Endothelial cell of umbilical vein (primary cell): ENCODE measurements at regions not wholly inside any gene's neighbourhood (a gene's known extent, or its start where the extent isn't known, plus 50 kb on each side); places are given as distances from the start of the nearest gene placed in this dataset.

ENCODE experiments used
- BruUV-seq: library from RNA; stranded (reverse); fragments of 400-500 nt; replicated peaks from 2 replicates; lab custom pipeline; 2021; lab: Mats Ljungman, UMichigan
- CTCF ChIA-PET: fragments of 300-600, 350-600 bp; sonication (Branson Sonifier 250); formaldehyde crosslinking; loops from one replicate; lab custom pipeline; 2021; ENCODE audit warnings: antibody characterized with exemption, inconsistent platforms; lab: Charles Lee
- POLR2A ChIA-PET: fragments of 300-600, 350-600 bp; sonication (Branson Sonifier 250); formaldehyde crosslinking; loops from one replicate; lab custom pipeline; 2021; ENCODE audit warnings: antibody characterized with exemption, inconsistent platforms; lab: Charles Lee
- DNase-seq: peaks from one replicate; pipeline ENCODE4 v3.0.0-alpha.2; 2011; ENCODE audit warnings: low read depth, low spot score
- FAIRE-seq: peaks from 2 replicates; lab custom pipeline; 2011; peaks lifted over from hg19 to GRCh38; lab: Jason Lieb, UNC
- H2AFZ ChIP-seq: 2 replicates; pipeline ENCODE4 v1.6.0; 2012; ENCODE audit warnings: low read depth, low read length, control low read depth, inconsistent platforms
- H3K27ac ChIP-seq: 2 replicates; pipeline ENCODE4 v1.5.1; 2011; ENCODE audit warnings: low read depth, mild to moderate bottlenecking, control low read depth, low read length, moderate library complexity; ENCODE audit not compliant: insufficient read depth
- H3K27me3 ChIP-seq, 2 experiments: 2 replicates each; pipeline versions ENCODE4 v1.6.0 to v1.6.1; 2011; ENCODE audit warnings: low read length in 2 of 2, mixed read lengths in 1 of 2; ENCODE audit not compliant: control insufficient read depth in 2 of 2, insufficient read depth in 2 of 2
- H3K36me3 ChIP-seq, 2 experiments: 2 replicates in 1 of 2; 3 replicates in 1 of 2; pipeline ENCODE4 v1.5.1; 2011; ENCODE audit warnings: low read length in 2 of 2, mild to moderate bottlenecking in 1 of 2, moderate library complexity in 1 of 2; ENCODE audit not compliant: control insufficient read depth in 2 of 2, insufficient read depth in 2 of 2; ENCODE audit errors: extremely low read depth in 1 of 2
- H3K4me1 ChIP-seq: 3 replicates; pipeline ENCODE4 v1.5.1; 2011; ENCODE audit warnings: mild to moderate bottlenecking, low read length; ENCODE audit not compliant: control insufficient read depth, insufficient read depth; ENCODE audit errors: extremely low read depth
- H3K4me2 ChIP-seq: 2 replicates; pipeline ENCODE4 v1.6.1; 2011; ENCODE audit warnings: low read length, control low read depth, mixed read lengths; ENCODE audit not compliant: insufficient read depth
- H3K4me3 ChIP-seq, 3 experiments: fragments of 200-600 bp in 1 of 3; sonication (generic), shearing (Covaris generic) in 1 of 3; replicated peaks in 1 of 3; 2 replicates each; pipeline ENCODE4 v1.5.1; 2011 to 2016; ENCODE audit warnings: control low read depth in 3 of 3, low read length in 3 of 3, mild to moderate bottlenecking in 2 of 3, inconsistent platforms in 1 of 3, low read depth in 1 of 3, moderate library complexity in 1 of 3; ENCODE audit not compliant: insufficient read depth in 1 of 3
- H3K79me2 ChIP-seq: 2 replicates; pipeline ENCODE4 v1.6.0; 2012; ENCODE audit warnings: low read length, inconsistent platforms; ENCODE audit not compliant: control insufficient read depth, insufficient read depth
- H3K9ac ChIP-seq: replicated peaks from 2 replicates; pipeline ENCODE3; 2011; ENCODE audit warnings: low read length, control low read depth; ENCODE audit not compliant: insufficient read depth; ENCODE audit errors: extremely low read depth
- H3K9me1 ChIP-seq: replicated peaks from 3 replicates; pipeline ENCODE4 v1.6.0; 2011; ENCODE audit warnings: mild to moderate bottlenecking, low read length; ENCODE audit not compliant: control insufficient read depth, insufficient read depth; ENCODE audit errors: extremely low read depth
- H3K9me3 ChIP-seq: replicated peaks from 2 replicates; pipeline ENCODE4 v1.5.1; 2012; ENCODE audit warnings: low read length, inconsistent platforms; ENCODE audit not compliant: control insufficient read depth, insufficient read depth
- H4K20me1 ChIP-seq: replicated peaks from 2 replicates; pipeline ENCODE3; 2011; ENCODE audit warnings: mild to moderate bottlenecking, low read length; ENCODE audit not compliant: control insufficient read depth, insufficient read depth; ENCODE audit errors: extremely low read depth
- EZH2 ChIP-seq: IDR thresholded peaks from 2 replicates; pipeline ENCODE4 v1.6.1; 2012; ENCODE audit warnings: borderline replicate concordance, low read depth, mild to moderate bottlenecking, moderate library complexity, low read length, inconsistent platforms; ENCODE audit not compliant: severe bottlenecking
- FOS ChIP-seq: IDR thresholded peaks from 2 replicates; pipeline ENCODE4 v1.6.1; 2011; ENCODE audit warnings: mild to moderate bottlenecking, low read length, moderate library complexity, borderline replicate concordance; ENCODE audit not compliant: insufficient read depth
- GATA2 ChIP-seq: IDR thresholded peaks from 2 replicates; pipeline ENCODE4 v1.7.0; 2011; ENCODE audit warnings: low read depth, mild to moderate bottlenecking, moderate library complexity, mixed read lengths, low read length; ENCODE audit not compliant: insufficient read length, insufficient read depth
- JUN ChIP-seq: IDR thresholded peaks from 2 replicates; pipeline ENCODE4 v1.6.1; 2011; ENCODE audit warnings: borderline replicate concordance, low read depth; ENCODE audit not compliant: insufficient read length, insufficient read depth
- MYC ChIP-seq: IDR thresholded peaks from one replicate; pipeline ENCODE4 v1.6.1; 2011; ENCODE audit warnings: mild to moderate bottlenecking, low read depth, low read length
- POLR2A ChIP-seq: IDR thresholded peaks from 2 replicates; pipeline ENCODE4 v1.6.1; 2012; ENCODE audit warnings: low read depth, mild to moderate bottlenecking, control low read depth, low read length
- POLR2AphosphoS5 ChIP-seq: IDR thresholded peaks from 2 replicates; pipeline ENCODE4 v1.6.1; 2012; ENCODE audit warnings: low read depth, mild to moderate bottlenecking, control low read depth, low read length, moderate library complexity; ENCODE audit not compliant: insufficient read depth
- dilution Hi-C: fragments of 300-500 bp; cut with MboI; formaldehyde crosslinking; loops from one replicate; pipeline ENCODE4 v1.15.0; 2019; ENCODE audit warnings: low sequenced_read_pairs; ENCODE audit not compliant: extremely low pct_ligation_motif_present
- intact Hi-C: fragments of 100-400 bp; cut with micrococcal nuclease; formaldehyde crosslinking; loops from one replicate; pipeline ENCODE4 v1.10.0; 2022
- TF ChIP-seq, protein P1 (sequence below), 2 donors: IDR thresholded peaks; 1 replicate in 1 of 2; 2 replicates in 1 of 2; pipeline ENCODE4 v1.5.1; 2011; ENCODE audit warnings: low read length in 2 of 2, mild to moderate bottlenecking in 2 of 2, moderate library complexity in 2 of 2, control low read depth in 1 of 2, inconsistent platforms in 1 of 2, low read depth in 1 of 2; ENCODE audit not compliant: insufficient read depth in 1 of 2; ENCODE audit errors: extremely low read depth in 1 of 2
- TF ChIP-seq, protein P2 (sequence below): IDR thresholded peaks from 2 replicates; pipeline ENCODE4 v1.6.1; 2011; ENCODE audit not compliant: insufficient read depth, insufficient read length

DNA sequence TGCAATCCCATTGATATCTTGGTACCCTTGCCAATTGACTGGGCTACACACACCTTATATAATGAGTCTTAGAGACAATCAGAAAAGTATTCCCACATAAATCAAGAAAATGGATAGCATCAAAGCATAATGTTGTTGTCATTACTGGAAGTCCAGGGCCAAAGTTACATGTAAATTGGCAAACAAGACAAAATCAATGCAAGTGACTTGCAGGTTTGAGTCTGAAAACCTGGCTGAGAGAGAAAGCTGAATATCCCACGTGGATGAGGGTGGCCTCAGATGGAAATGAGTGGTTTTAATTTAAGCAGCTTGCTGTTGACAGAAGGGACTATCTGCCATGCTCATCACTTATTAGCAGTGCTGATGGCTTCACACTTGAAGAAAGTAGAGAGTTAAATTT is 324.0 kb upstream of the MON1B start:
- Histone ChIP-seq H3K79me2 (no peaks in the 10 kb centered on the region), H2AFZ (no peak overlapping the region), H3K4me1 (no peaks in the 10 kb centered on the region), H3K36me3 (no peaks in the 10 kb centered on the region), H3K4me3 (no peak overlapping the region), H3K9me3 (no peaks in the 10 kb centered on the region), H3K9me1 (no peaks in the 10 kb centered on the region), H3K27me3 (no peaks in the 10 kb centered on the region), H4K20me1 (no peaks in the 10 kb centered on the region), H3K4me2 (no peak overlapping the region), H3K9ac (no peak overlapping the region), H3K27ac (no peak overlapping the region)
- TF ChIP-seq, protein P1, sequence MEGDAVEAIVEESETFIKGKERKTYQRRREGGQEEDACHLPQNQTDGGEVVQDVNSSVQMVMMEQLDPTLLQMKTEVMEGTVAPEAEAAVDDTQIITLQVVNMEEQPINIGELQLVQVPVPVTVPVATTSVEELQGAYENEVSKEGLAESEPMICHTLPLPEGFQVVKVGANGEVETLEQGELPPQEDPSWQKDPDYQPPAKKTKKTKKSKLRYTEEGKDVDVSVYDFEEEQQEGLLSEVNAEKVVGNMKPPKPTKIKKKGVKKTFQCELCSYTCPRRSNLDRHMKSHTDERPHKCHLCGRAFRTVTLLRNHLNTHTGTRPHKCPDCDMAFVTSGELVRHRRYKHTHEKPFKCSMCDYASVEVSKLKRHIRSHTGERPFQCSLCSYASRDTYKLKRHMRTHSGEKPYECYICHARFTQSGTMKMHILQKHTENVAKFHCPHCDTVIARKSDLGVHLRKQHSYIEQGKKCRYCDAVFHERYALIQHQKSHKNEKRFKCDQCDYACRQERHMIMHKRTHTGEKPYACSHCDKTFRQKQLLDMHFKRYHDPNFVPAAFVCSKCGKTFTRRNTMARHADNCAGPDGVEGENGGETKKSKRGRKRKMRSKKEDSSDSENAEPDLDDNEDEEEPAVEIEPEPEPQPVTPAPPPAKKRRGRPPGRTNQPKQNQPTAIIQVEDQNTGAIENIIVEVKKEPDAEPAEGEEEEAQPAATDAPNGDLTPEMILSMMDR (IDR thresholded peaks at IDR 0.05; ENCODE audit: extremely low read depth in 1 of 2, insufficient read depth in 1 of 2, low read depth in 1 of 2, low read length in 2 of 2): no peak
- TF ChIP-seq POLR2AphosphoS5 (no peak), MYC (no peak), POLR2A (no peak), GATA2 (no peak), JUN (no peak), FOS (no peak), EZH2 (no peak)
- TF ChIP-seq, protein P2, sequence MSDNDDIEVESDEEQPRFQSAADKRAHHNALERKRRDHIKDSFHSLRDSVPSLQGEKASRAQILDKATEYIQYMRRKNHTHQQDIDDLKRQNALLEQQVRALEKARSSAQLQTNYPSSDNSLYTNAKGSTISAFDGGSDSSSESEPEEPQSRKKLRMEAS: no peak
- BruUV-seq: no TSS peak
- no peak for FAIRE-seq
- POLR2A ChIA-PET: no interaction called here
- no peak for DNase-seq
- intact Hi-C loops: no loop called here
- dilution Hi-C loops: no loop called here
- CTCF ChIA-PET: no interaction called here
